ENCODE measurements at regions not wholly inside any gene's neighbourhood (a gene's known extent, or its start where the extent isn't known, plus 50 kb on each side); places are given as distances from the start of the nearest gene placed in this dataset.
"Not testable (repeated sequence)": the region's sequence is repeated elsewhere in the genome, so short reads cannot be mapped to it uniquely, and the experiment has no call there.

DNA sequence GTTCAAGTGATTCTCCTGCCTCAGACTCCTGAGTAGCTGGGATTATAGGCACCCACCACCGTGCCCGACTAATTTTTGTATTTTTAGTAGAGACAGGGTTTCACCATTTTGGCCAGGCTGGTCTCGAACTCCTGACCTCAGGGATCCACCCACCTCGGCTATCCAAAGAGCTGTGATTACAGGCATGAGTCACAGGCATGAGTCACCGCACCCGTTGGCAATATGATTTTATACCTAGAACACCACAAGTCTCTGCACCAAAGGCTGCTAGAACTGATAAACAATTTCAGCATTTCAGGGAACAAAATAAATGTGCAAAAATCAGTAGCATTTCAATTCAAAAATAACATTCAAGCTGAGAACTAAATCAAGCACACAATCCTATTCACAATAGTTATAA lies 1177.6 kb downstream of the STIM2 start:
- TF ChIP-seq EZH2 (IDR thresholded peaks at IDR 0.05; ENCODE audit: insufficient read depth, poor library complexity, severe bottlenecking); EZH2phosphoT487 (IDR thresholded peaks at IDR 0.05; ENCODE audit: insufficient read depth, low read depth): not testable (repeated sequence)
